VCaP (cell line): ENCODE measurements at regions not wholly inside any gene's neighbourhood (a gene's known extent, or its start where the extent isn't known, plus 50 kb on each side); places are given as distances from the start of the nearest gene placed in this dataset.
"Not testable (repeated sequence)": the region's sequence is repeated elsewhere in the genome, so short reads cannot be mapped to it uniquely, and the experiment has no call there.

Source experiments
- H3K27ac ChIP-seq: fragments of 450-650 bp; 2 replicates; pipeline ENCODE4 v1.5.1; 2017
- TF ChIP-seq, protein P1 (sequence below): fragments of 450-650 bp; conservative IDR thresholded peaks from 2 replicates; pipeline ENCODE4 v1.5.1; 2017; ENCODE audit warnings: mild to moderate bottlenecking, moderate library complexity

DNA sequence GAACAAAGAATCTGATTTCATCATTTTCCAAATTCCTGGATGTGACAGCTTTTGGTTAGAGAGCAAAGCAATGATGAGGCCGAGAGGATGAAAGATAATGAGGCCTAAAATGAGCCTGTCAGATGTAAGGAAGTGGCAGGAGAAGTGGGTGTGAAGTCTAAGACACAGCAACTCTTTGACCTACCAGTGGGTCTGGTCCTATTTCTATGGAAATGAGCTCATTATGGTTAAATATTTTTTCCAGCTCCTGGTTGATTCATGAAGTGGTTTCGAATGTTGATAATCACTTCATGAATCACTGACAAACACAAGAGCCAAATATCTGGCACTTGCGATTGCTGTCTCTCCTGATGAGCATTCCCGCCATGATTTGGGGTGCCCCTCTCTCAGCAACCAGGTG is 273.3 kb upstream of the CDH5 start:
- TF ChIP-seq, protein P1, sequence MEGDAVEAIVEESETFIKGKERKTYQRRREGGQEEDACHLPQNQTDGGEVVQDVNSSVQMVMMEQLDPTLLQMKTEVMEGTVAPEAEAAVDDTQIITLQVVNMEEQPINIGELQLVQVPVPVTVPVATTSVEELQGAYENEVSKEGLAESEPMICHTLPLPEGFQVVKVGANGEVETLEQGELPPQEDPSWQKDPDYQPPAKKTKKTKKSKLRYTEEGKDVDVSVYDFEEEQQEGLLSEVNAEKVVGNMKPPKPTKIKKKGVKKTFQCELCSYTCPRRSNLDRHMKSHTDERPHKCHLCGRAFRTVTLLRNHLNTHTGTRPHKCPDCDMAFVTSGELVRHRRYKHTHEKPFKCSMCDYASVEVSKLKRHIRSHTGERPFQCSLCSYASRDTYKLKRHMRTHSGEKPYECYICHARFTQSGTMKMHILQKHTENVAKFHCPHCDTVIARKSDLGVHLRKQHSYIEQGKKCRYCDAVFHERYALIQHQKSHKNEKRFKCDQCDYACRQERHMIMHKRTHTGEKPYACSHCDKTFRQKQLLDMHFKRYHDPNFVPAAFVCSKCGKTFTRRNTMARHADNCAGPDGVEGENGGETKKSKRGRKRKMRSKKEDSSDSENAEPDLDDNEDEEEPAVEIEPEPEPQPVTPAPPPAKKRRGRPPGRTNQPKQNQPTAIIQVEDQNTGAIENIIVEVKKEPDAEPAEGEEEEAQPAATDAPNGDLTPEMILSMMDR, result no peak
- no peak overlapping the region for H3K27ac ChIP-seq

DNA sequence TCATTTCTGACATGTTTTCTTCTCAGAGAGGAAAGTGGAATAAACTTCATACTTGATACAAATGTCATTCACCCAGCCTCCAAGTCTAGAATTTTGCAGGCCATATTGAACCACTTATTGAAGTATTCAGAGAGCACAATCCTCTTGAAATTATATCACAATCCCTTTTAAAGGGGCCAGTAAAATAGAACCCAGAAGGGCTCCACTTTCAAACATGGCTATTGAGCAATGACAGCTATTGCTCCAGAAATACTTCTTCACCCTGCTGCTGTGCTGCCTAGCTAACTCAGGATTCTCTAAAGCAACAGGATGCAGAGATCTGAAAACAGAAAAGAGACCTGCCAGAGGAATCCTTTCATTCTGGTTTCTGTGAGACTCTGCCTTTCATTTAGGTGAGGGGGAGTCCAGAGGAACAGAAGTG is 275.0 kb upstream of the CDH5 start:
- no peak overlapping the region for H3K27ac ChIP-seq
- TF ChIP-seq, protein P1, result no peak

- TF ChIP-seq, protein P1, result no peak
- no peak overlapping the region for H3K27ac ChIP-seq
Measured at GRCh38 chr16:66088681-66089080, 277.8 kb upstream of the CDH5 start.

DNA sequence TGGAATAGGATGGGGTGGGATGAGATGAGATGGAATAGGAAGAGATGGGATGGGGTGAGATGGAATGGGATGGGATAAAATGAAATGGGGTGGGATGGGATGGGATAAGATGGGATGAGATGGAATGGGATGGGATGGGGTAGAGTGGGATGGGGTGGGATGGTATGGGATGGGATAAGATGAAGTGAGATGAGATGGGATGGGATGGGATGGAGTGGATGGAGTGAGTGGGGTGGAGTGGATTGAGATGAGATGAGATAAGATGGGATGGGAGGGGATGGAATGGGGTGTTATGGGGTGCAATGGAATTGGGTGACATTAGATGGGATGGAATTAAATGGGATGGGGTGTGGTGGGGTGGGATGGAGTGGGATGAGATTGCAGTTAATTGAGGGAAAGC is 279.2 kb upstream of the CDH5 start:
- no peak overlapping the region for H3K27ac ChIP-seq
- TF ChIP-seq, protein P1, result no peak

DNA sequence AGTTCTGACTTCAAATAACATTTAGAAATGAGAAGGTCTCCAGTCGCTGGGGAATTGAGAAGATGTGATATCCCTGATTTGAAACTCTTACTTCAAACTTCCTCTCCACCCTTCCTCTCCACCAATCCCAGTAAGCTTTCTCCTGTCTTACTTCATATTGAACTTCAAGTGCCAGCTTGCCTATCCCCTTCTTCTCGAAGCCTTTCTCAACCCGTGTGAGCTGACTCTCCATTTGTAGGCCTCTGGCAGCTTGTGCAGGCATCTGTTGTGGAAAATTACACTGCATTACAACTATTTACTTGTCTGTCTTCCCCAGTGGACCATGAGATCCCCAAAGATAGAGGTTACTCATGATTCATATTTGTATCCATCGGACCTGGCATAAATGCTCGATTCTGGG is 280.8 kb upstream of the CDH5 start:
- no peak overlapping the region for H3K27ac ChIP-seq
- TF ChIP-seq, protein P1, result no peak

GRCh38 chr16:66084731-66085130 is 281.8 kb upstream of the CDH5 start:
- H3K27ac ChIP-seq, result not testable (repeated sequence)

- TF ChIP-seq, protein P1, result no peak
- no peak overlapping the region for H3K27ac ChIP-seq
Measured at GRCh38 chr16:66084306-66084705, 282.2 kb upstream of the CDH5 start.

DNA sequence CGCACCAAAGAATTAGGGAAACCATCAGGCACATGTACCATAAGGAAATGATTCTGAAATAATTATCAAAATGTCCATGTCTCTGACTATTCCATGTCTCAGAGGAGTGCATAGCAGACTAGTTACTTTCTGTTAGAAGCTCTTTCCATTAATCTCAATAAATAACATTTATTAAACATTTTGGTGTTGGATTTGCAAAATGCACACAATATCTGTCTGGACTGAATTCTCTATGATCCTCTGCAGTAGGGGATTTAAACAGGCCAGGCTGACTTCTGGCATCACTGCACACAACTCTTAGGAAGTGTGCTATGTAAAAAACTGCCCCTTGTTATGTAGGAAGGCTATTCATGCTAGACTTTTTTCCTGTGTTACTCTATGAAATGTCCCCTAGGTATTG is 283.3 kb upstream of the CDH5 start:
- H3K27ac ChIP-seq, result no peak overlapping the region
- TF ChIP-seq, protein P1, result no peak
